SK-N-MC (cell line): ENCODE measurements at regions not wholly inside any gene's neighbourhood (a gene's known extent, or its start where the extent isn't known, plus 50 kb on each side); places are given as distances from the start of the nearest gene placed in this dataset.
"Not testable (repeated sequence)": the region's sequence is repeated elsewhere in the genome, so short reads cannot be mapped to it uniquely, and the experiment has no call there.

Experiments used
- EZH2 ChIP-seq: fragments of 200-600 bp; sonication (generic); IDR thresholded peaks from one replicate; pipeline ENCODE4 v1.6.1; 2017; ENCODE audit warnings: antibody characterized with exemption
- FOXP2 ChIP-seq: optimal IDR thresholded peaks from 2 replicates; pipeline ENCODE3; 2011; ENCODE audit warnings: mild to moderate bottlenecking, moderate library complexity; ENCODE audit not compliant: insufficient read depth; ENCODE audit errors: extremely low read length, control extremely low read depth
- POLR2AphosphoS5 ChIP-seq: IDR thresholded peaks from 2 replicates; pipeline ENCODE4 v1.6.1; 2012; ENCODE audit warnings: mild to moderate bottlenecking, low read depth, low read length, borderline replicate concordance

GRCh38 chr17:27099266-27099665 is 194.6 kb upstream of the WSB1 start:
- TF ChIP-seq POLR2AphosphoS5, EZH2, FOXP2: not testable (repeated sequence)
